HG03442 (cell line): ENCODE measurements at regions not wholly inside any gene's neighbourhood (a gene's known extent, or its start where the extent isn't known, plus 50 kb on each side); places are given as distances from the start of the nearest gene placed in this dataset.
"Not testable (repeated sequence)": the region's sequence is repeated elsewhere in the genome, so short reads cannot be mapped to it uniquely, and the experiment has no call there.

Experiments
- ATAC-seq: cut with Tn5 transposase; IDR thresholded peaks from one replicate; pipeline ENCODE4 v1.9.1; 2021; ENCODE audit warnings: mild to moderate bottlenecking, moderate library complexity; ENCODE audit not compliant: unreplicated experiment

- no peak for ATAC-seq
These were observed 81.4 kb downstream of the RERGL start for GRCh38 chr12:18008642-18009041.

DNA sequence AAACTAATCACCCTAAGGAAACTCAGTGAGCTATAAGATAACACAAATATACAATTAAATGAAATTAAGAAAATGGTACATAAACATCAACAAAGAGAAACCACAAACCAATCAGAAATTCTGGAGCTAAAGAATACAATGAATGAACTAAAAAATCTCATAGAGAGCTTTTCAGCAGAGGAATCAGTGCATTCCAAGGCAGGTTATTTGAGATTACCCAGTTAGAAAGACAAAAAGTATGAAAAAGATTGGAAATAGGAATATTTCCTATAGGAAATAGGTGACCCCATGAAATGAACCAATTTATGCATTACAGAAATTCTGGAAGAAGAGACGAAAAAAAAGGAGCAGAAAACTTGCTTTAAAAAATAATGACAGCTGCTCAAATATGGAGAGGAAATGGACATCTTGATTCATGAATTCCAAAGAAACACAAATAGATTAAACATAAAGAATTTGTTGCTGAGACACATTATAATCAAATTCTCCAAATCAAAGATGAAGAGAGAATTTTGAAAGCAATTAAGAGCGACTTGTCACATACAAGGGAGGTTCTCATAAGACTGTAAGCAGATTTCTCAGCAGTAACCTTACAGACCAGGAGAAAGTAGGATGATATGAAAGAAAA lies 90.7 kb downstream of the RERGL start:
- no peak for ATAC-seq

- peak; percentile 88 for ATAC-seq
These were observed 97.9 kb downstream of the RERGL start for GRCh38 chr12:17992002-17992656.

- ATAC-seq = no peak
These were observed 107.4 kb downstream of the RERGL start for GRCh38 chr12:17982556-17982955.

- no peak for ATAC-seq
These were observed 113.8 kb downstream of the RERGL start for GRCh38 chr12:17976202-17976601.

DNA sequence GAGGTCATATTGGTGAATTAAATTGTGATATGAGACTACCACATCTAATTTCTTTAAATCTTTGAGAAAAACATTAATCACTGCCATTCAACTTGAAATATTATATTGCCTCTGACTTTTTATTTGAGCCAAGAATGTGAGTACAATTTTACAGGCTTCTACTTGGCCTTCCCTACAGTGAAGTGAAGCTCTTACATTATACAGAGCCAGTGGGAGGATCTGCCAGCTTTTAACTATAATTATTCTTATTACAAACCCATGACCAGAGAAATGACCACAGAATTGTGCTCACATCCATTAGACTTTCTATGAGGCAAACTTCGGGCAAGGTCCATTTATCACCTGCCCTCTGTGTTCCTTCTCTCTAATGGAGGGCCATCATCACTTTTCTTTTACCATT lies 114.2 kb downstream of the RERGL start:
- no peak for ATAC-seq

DNA sequence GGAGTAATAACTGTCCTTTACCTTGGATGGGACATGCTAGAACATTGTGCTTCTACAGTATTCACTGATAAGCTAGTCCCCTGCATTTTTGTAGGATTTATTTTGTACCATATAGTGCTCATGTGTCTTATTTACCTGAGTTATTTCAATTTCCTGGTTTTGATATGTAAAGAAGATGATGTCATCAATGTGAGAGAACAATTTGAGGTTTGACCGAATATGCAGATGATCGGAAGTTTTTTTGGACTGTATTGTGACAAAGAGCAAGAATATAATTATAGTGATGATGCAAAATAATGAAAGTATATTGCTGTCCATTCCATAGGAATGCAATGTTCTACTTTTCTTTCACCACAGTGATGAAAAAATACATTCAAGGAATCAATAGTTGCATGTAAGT lies 114.8 kb downstream of the RERGL start:
- ATAC-seq = no peak

DNA sequence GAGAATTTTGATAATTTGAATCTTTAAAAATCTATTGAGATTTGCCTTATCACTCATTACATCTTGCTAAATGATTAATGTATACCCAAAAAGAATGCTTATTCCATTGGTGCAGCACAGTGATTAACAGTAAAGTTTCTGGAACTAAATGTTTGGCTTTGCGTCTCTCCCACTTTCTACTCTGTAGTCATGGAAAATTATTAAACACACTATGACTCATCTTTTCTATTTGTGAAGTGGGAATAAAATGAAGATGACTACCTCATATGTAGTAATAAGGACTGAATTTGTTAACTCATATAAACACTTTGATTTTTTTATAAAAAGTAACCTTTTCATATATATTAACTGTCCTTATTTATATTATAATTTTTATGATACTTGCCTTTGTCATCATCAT lies 118.1 kb downstream of the RERGL start:
- no peak for ATAC-seq

DNA sequence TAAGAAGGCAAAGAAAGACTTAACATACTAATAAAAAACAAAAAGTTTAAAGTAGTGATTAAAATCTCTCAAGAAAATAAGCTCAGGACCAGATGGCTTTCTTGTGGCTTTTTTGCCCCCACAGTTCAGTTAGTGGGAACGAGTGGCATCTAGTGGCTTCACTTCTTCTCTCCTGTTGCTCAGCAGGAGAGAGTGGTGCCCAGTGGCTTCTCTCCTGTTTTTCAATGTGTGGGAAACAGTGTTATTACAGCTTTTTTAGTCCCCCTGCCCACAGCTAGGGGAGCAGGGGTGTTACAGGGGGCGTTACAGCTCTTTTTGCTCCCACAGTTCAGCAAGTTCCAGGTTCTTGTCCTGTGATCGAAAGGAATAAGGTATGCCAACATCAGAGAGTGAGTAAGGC lies 135.2 kb downstream of the RERGL start:
- ATAC-seq = no peak

GRCh38 chr12:17950898-17951297 lies 139.1 kb downstream of the RERGL start:
- ATAC-seq = no peak

DNA sequence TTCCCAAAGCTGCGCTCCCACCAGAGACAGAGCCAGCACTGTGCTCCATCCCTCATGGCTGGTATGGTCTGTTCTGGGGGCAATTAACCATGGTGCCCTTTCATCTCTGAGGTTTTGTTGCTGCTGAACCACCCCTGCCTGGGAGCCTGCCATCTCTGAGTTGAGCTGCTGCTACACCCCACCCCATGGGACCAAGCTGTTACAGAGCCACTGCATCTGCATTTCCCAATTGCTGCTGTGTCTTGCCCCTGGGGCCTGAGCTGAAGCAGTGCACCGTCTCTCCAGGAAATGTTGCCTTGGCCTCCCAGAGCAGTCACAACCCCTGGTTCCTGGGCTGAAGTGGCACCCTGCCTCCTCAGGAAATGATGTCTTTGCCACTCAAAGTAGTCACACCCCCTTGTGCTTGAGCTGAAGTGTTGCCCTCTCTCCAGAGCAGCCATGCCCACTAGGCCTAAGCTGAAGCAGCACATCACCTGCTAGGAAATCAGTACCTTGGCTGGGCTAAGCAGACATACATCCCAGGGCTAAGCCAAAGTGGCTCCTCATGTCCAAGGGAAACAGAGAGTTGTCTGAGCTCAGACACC lies 140.3 kb downstream of the RERGL start:
- ATAC-seq = no peak

DNA sequence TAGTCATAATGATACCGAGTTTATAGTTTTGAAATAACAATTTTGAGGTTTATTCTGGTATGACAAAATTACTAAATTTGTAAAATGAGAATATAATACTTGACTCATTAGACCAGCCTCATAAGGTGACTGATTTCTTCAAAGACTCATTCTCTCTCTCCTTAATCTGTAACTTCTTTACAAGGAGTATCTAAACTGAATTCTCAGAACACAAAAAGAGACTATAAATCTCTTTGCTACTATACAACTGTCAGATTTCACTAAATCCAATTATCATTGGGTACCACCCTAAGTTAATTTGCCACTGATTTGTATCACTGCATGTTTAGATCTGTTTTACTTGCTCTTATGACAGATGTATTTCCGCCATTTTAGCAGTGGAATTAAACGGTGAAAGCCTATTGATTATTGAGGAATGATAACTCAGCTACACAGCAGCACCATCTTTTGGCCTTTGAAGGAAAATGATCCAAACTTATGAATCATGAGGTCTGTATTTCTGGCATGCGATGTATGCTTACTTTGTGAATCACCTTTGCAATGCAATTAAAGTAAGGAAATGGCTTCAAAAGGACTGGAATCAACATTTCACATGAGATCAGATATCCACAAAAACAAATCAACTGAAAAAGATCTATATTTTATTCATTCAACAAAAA lies 161.2 kb downstream of the RERGL start:
- ATAC-seq = no peak

DNA sequence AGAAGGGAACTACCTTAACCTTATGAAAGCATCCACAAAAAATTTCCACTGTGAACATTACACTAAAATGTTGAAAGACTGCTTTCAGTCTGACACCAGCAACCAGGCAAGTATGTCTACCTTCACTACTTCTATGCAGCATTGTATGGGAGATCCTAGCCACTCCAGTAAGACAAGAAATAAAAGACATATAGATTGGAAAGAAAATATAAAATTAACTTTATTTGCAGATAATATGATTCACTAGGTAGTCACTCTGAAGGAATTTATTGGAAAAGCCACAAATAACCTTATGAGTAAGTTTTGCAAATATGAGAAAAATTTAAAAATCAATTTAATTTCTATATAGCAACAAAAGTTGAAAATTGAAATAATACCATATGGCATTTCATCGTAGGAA lies 172.0 kb downstream of the RERGL start:
- ATAC-seq = no peak

DNA sequence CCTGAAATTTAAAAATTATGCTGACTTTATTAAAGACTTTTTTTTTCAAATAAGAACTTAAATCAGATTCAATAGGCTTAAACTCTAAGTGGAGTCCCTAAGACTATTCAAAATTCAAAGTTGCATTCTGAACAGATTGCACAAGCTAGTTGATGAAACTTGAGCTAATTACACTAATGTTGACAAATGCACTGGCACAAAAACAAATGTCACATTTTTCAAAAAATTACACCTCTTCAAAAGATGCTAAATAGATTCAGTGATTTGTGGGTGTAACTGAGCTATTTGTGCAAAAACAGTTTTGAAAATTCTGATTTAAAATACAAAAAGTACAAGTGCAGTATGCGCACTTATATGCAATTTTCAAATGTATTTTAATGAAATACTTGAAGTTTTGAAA lies 205.4 kb downstream of the RERGL start:
- no peak for ATAC-seq

DNA sequence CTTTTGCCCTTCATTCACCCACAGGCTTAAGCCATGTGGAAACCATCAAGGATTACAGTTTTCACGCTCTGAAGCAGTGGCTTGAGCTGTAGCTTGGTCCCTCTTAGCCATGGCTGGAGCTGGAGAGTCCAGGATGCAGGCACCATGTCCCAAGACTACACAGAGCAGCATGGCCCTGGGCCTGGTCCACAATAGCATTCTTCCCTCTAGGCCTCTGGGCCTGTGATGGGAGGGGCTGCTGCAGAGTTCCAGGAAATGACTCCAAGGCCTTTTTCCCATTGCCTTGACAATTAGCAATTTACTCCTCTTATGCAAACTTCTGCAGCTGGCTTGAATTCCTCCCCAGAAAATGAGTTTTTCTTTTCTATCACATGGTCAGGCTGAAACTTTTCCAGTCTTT lies 211.3 kb downstream of the RERGL start:
- ATAC-seq = no peak

GRCh38 chr12:17875230-17875629 lies 214.8 kb downstream of the RERGL start:
- ATAC-seq = no peak

DNA sequence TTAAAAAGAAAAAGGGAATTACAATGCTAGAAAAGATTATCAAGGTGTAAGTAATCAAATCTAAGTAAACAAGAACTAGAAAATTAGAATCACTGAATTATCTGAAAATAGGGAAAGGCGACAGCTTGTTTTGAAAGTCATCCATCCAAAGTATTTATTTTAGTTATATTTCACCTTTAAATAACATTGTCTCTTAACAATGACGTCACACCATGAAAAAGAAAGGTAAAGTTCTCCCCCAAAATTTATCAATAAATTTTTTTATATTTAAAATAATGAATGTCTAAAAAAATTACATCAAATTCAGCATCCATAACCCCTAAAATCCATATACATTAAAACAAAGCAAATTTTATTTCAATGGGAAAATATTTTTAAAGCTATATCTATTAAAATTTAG lies 223.2 kb downstream of the RERGL start:
- ATAC-seq = no peak

GRCh38 chr12:17855548-17855947 lies 234.4 kb downstream of the RERGL start:
- ATAC-seq = not testable (repeated sequence)

DNA sequence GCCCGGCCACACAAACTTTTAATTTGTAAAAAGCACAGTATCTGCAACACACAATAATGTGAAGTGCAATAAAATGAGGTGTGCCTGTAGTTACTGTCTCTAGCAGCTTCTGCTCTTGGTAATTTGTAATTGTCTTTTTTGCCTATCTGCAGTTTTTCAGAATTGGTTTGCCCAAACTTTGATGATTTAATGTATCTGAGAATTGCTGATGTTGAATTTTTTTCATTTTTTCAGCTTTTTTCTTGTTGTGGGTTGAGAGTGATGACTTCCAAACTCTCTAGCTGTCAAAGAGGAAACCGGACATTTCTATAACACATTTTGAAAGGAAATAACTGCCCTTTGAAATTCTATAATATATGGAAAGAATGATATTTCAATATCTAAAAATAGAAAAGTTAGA lies 236.9 kb downstream of the RERGL start:
- no peak for ATAC-seq

GRCh38 chr12:17841496-17841895 lies 248.5 kb downstream of the RERGL start:
- no peak for ATAC-seq

GRCh38 chr12:17829813-17830212 lies 260.2 kb downstream of the RERGL start:
- no peak for ATAC-seq

DNA sequence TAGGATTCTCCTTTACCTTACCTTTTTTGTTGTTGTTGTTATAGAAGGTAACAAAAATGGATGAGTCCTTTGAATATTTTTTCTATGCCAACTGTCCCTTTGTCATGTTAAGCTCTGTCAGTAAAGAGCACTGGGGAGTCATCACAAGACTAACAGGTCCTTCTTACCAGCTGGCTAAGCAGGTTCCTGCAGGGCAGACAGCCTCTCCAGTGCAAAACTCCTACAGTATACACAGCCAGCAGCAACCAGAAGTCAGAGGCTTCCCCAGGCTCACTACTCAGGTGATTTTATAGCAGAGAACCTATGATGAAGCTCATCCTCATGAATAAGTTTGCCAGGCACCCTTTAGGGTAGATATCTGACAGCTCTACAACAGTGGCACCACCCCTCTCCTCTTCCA lies 271.1 kb downstream of the RERGL start:
- ATAC-seq = no peak
